Trophoblast cell (in vitro differentiated cells and primary cell): ENCODE measurements at regions not wholly inside any gene's neighbourhood (a gene's known extent, or its start where the extent isn't known, plus 50 kb on each side); places are given as distances from the start of the nearest gene placed in this dataset.
A peak's percentile ranks its signal among the peaks of the same experiment; 100 is the strongest.
"Not testable (repeated sequence)": the region's sequence is repeated elsewhere in the genome, so short reads cannot be mapped to it uniquely, and the experiment has no call there.

Experiments used
- DNase-seq, 2 donors: peaks; one replicate each; pipeline ENCODE4 v3.0.0-alpha.2; 2016
- H2AFZ ChIP-seq: 2 replicates; pipeline ENCODE4 v1.6.1; 2013; ENCODE audit warnings: low read length, moderate library complexity, mild to moderate bottlenecking; ENCODE audit not compliant: insufficient read depth, poor library complexity
- H2AK5ac ChIP-seq: 2 replicates; pipeline ENCODE4 v1.6.1; 2013; ENCODE audit warnings: mild to moderate bottlenecking, low read length
- H2BK120ac ChIP-seq: 2 replicates; pipeline ENCODE4 v1.6.1; 2013; ENCODE audit warnings: low read length, mild to moderate bottlenecking, moderate library complexity; ENCODE audit not compliant: insufficient read depth, poor library complexity
- H2BK12ac ChIP-seq: 2 replicates; pipeline ENCODE4 v1.6.1; 2013; ENCODE audit warnings: mild to moderate bottlenecking, low read length, moderate library complexity
- H2BK5ac ChIP-seq: 2 replicates; pipeline ENCODE4 v1.6.1; 2013; ENCODE audit warnings: low read length, low read depth, moderate library complexity, mild to moderate bottlenecking; ENCODE audit not compliant: poor library complexity
- H3K14ac ChIP-seq: 2 replicates; pipeline ENCODE4 v1.6.1; 2013; ENCODE audit warnings: mild to moderate bottlenecking, low read length
- H3K18ac ChIP-seq: 2 replicates; pipeline ENCODE4 v1.6.1; 2013; ENCODE audit warnings: mild to moderate bottlenecking, low read length
- H3K23ac ChIP-seq: 2 replicates; pipeline ENCODE4 v1.6.1; 2013; ENCODE audit warnings: low read length
- H3K27ac ChIP-seq: 2 replicates; pipeline ENCODE4 v1.5.1; 2013; ENCODE audit warnings: low read depth, mild to moderate bottlenecking, inconsistent platforms, low read length, moderate library complexity
- H3K27me3 ChIP-seq: 2 replicates; pipeline ENCODE4 v1.6.1; 2013; ENCODE audit warnings: inconsistent platforms, mild to moderate bottlenecking, low read length, moderate library complexity; ENCODE audit not compliant: insufficient read depth
- H3K36me3 ChIP-seq, 2 experiments: 1 replicate in 1 of 2; 2 replicates in 1 of 2; pipeline ENCODE4 v1.6.1; 2013; ENCODE audit warnings: low read length in 2 of 2, mild to moderate bottlenecking in 2 of 2, moderate library complexity in 1 of 2; ENCODE audit not compliant: insufficient read depth in 2 of 2, control insufficient read depth in 1 of 2
- H3K4ac ChIP-seq: 2 replicates; pipeline ENCODE4 v1.6.1; 2013; ENCODE audit warnings: low read depth, mild to moderate bottlenecking, low read length, moderate library complexity
- H3K4me1 ChIP-seq, 2 experiments: 1 replicate in 1 of 2; 2 replicates in 1 of 2; pipeline ENCODE4 v1.6.1; 2013; ENCODE audit warnings: low read length in 2 of 2, mild to moderate bottlenecking in 2 of 2, moderate library complexity in 1 of 2; ENCODE audit not compliant: insufficient read depth in 2 of 2, control insufficient read depth in 1 of 2
- H3K4me2 ChIP-seq: 2 replicates; pipeline ENCODE4 v1.6.1; 2013; ENCODE audit warnings: inconsistent platforms, mild to moderate bottlenecking, low read length, moderate library complexity
- H3K4me3 ChIP-seq: 2 replicates; pipeline ENCODE4 v1.5.1; 2013; ENCODE audit warnings: mild to moderate bottlenecking, low read depth, low read length, inconsistent platforms
- H3K79me1 ChIP-seq: one replicate; pipeline ENCODE4 v1.6.1; 2013; ENCODE audit warnings: low read length
- H3K79me2 ChIP-seq: 2 replicates; pipeline ENCODE4 v1.6.1; 2013; ENCODE audit warnings: low read length, mild to moderate bottlenecking; ENCODE audit not compliant: control insufficient read depth, insufficient read depth, poor library complexity
- H3K9ac ChIP-seq: 2 replicates; pipeline ENCODE4 v1.6.1; 2013; ENCODE audit warnings: mild to moderate bottlenecking, low read length
- H3K9me3 ChIP-seq: 2 replicates; pipeline ENCODE4 v1.6.1; 2013; ENCODE audit warnings: low read depth, mild to moderate bottlenecking, control low read depth, inconsistent platforms, low read length; ENCODE audit not compliant: insufficient read depth
- H4K12ac ChIP-seq: 2 replicates; pipeline ENCODE4 v1.6.1; 2013; ENCODE audit warnings: low read depth, mild to moderate bottlenecking, low read length, moderate library complexity
- H4K8ac ChIP-seq: 2 replicates; pipeline ENCODE4 v1.6.1; 2013; ENCODE audit warnings: low read depth, mild to moderate bottlenecking, low read length, moderate library complexity
- H4K91ac ChIP-seq: one replicate; pipeline ENCODE4 v1.6.1; 2013; ENCODE audit warnings: low read depth, mild to moderate bottlenecking, low read length, moderate library complexity
- WGBS: extraction: QIAGEN DNeasy Blood & Tissue Kit; methylation state at CpG from one replicate; pipeline ENCODE4 v1.1.7; 2013; ENCODE audit warnings: missing lambda C conversion rate; ENCODE audit not compliant: insufficient read length, insufficient coverage; ENCODE audit errors: extremely low coverage; 5-methylcytosine and 5-hydroxymethylcytosine counted together

GRCh38 chr3:137867611-137868010 is 103.5 kb downstream of the SOX14 start:
- Histone ChIP-seq H2AK5ac (no peak overlapping the region), H2AFZ (no peak overlapping the region), H3K14ac (no peak overlapping the region), H3K18ac (no peak overlapping the region), H2BK12ac (no peak overlapping the region), H4K12ac (no peak overlapping the region), H3K4ac (no peak overlapping the region), H3K27ac (no peak overlapping the region), H3K79me2 (no peaks in the 10 kb centered on the region), H3K27me3 (no peaks in the 10 kb centered on the region), H3K36me3 (no peaks in the 10 kb centered on the region), H3K4me1 (peaks cover 6 to 13% of the 10 kb centered on the region in 2 experiments), H3K79me1 (peaks cover 11% of the 10 kb centered on the region), H3K4me2 (no peak overlapping the region), H2BK120ac (no peak overlapping the region), H4K91ac (no peak overlapping the region), H3K9me3 (peaks cover 12% of the 10 kb centered on the region), H2BK5ac (no peak overlapping the region), H3K9ac (no peak overlapping the region), H3K4me3 (no peak overlapping the region), H3K23ac (no peak overlapping the region), H4K8ac (no peak overlapping the region)
- WGBS, result no CpG with 5 or more reads among the region's 2 CpGs
- peak; percentile 65 to 95 for DNase-seq

- H2BK5ac ChIP-seq, result no peak overlapping the region
- H3K14ac ChIP-seq, result no peak overlapping the region
- H3K23ac ChIP-seq, result no peak overlapping the region
- no peaks in the 10 kb centered on the region for H3K36me3 ChIP-seq
- no peak overlapping the region for H3K27ac ChIP-seq
- H3K4me3 ChIP-seq, result no peak overlapping the region
- H4K8ac ChIP-seq, result no peak overlapping the region
- H3K18ac ChIP-seq, result no peak overlapping the region
- H3K9me3 ChIP-seq, result peaks cover 10% of the 10 kb centered on the region
- no peak overlapping the region for H2AFZ ChIP-seq
- WGBS, result no CpG with 5 or more reads among the region's 5 CpGs
- H2BK12ac ChIP-seq, result peak overlapping the region; percentile 21
- H3K4me2 ChIP-seq, result no peak overlapping the region
- H3K4me1 ChIP-seq, result peaks cover 6 to 13% of the 10 kb centered on the region in 2 experiments
- no peak overlapping the region for H4K12ac ChIP-seq
- no peaks in the 10 kb centered on the region for H3K79me2 ChIP-seq
- H4K91ac ChIP-seq, result peak overlapping the region; percentile 1
- H3K9ac ChIP-seq, result no peak overlapping the region
- peak; percentile 69 to 71 for DNase-seq
- H2BK120ac ChIP-seq, result no peak overlapping the region
- H3K27me3 ChIP-seq, result no peaks in the 10 kb centered on the region
- H3K4ac ChIP-seq, result no peak overlapping the region
- H3K79me1 ChIP-seq, result peaks cover 11% of the 10 kb centered on the region
- H2AK5ac ChIP-seq, result no peak overlapping the region
These were observed 104.9 kb downstream of the SOX14 start for GRCh38 chr3:137869022-137869421.

GRCh38 chr3:137872589-137872988 is 108.5 kb downstream of the SOX14 start:
- not testable (repeated sequence) for DNase-seq

GRCh38 chr3:137896842-137897241 is 113.1 kb upstream of the CLDN18 start:
- not testable (repeated sequence) for H2BK5ac ChIP-seq, H3K4me2 ChIP-seq, H3K79me1 ChIP-seq, H3K4me1 ChIP-seq, H2BK120ac ChIP-seq, H4K91ac ChIP-seq, H4K8ac ChIP-seq, H2BK12ac ChIP-seq, H3K4ac ChIP-seq, H3K23ac ChIP-seq, DNase-seq, H2AK5ac ChIP-seq, H3K9ac ChIP-seq, H3K27ac ChIP-seq, H3K9me3 ChIP-seq, H3K4me3 ChIP-seq, H3K18ac ChIP-seq, H3K14ac ChIP-seq, H2AFZ ChIP-seq, H3K79me2 ChIP-seq, H4K12ac ChIP-seq, H3K36me3 ChIP-seq, H3K27me3 ChIP-seq
- WGBS, result no CpG with 5 or more reads among the region's 6 CpGs

More at GRCh38 chr3:137872589-137872988, 108.5 kb downstream of the SOX14 start:
- not testable (repeated sequence) for H4K8ac ChIP-seq, H4K91ac ChIP-seq, H3K14ac ChIP-seq, H3K4ac ChIP-seq, H4K12ac ChIP-seq, H3K27ac ChIP-seq, H3K27me3 ChIP-seq, H2AK5ac ChIP-seq, H3K4me1 ChIP-seq, H3K36me3 ChIP-seq, H2AFZ ChIP-seq, H3K23ac ChIP-seq, H3K79me2 ChIP-seq, H3K79me1 ChIP-seq, H2BK120ac ChIP-seq, H3K4me2 ChIP-seq, H3K4me3 ChIP-seq, H3K9ac ChIP-seq, H2BK12ac ChIP-seq, H3K18ac ChIP-seq, H2BK5ac ChIP-seq, H3K9me3 ChIP-seq
- WGBS, result no CpG with 5 or more reads among the region's 25 CpGs
